Panc1 (cell line): ENCODE measurements at regions not wholly inside any gene's neighbourhood (a gene's known extent, or its start where the extent isn't known, plus 50 kb on each side); places are given as distances from the start of the nearest gene placed in this dataset.

ENCODE experiments used
- POLR2AphosphoS5 ChIP-seq: IDR thresholded peaks from 2 replicates; pipeline ENCODE4 v1.6.1; 2012; ENCODE audit warnings: mild to moderate bottlenecking, low read depth, low read length, moderate library complexity
- REST ChIP-seq, 2 experiments: IDR thresholded peaks; 2 replicates each; pipeline ENCODE4 v1.6.1; 2011 to 2012; ENCODE audit warnings: low read depth in 2 of 2, control low read depth in 1 of 2, low read length in 1 of 2, mild to moderate bottlenecking in 1 of 2, moderate library complexity in 1 of 2; ENCODE audit not compliant: insufficient read depth in 1 of 2

- no peak for TF ChIP-seq REST (IDR thresholded peaks at IDR 0.05; ENCODE audit: insufficient read depth in 1 of 2, low read depth in 2 of 2, low read length in 1 of 2)
- TF ChIP-seq POLR2AphosphoS5 = no peak
Measured at GRCh38 chr4:11650801-11651596, 222.3 kb upstream of the HS3ST1 start.
